ENCODE measurements at regions not wholly inside any gene's neighbourhood (a gene's known extent, or its start where the extent isn't known, plus 50 kb on each side); places are given as distances from the start of the nearest gene placed in this dataset.

GRCh38 chr5:135696317-135696716 lies 117.5 kb upstream of the CXCL14 start:
- TF ChIP-seq POLR2AphosphoS5 (IDR thresholded peaks at IDR 0.05), result no peak
- TF ChIP-seq POLR2A (IDR thresholded peaks at IDR 0.05; ENCODE audit: low read depth), result no peak
